Upper lobe of left lung (tissue), 6 donors: ENCODE measurements at regions not wholly inside any gene's neighbourhood (a gene's known extent, or its start where the extent isn't known, plus 50 kb on each side); places are given as distances from the start of the nearest gene placed in this dataset.
"Not testable (repeated sequence)": the region's sequence is repeated elsewhere in the genome, so short reads cannot be mapped to it uniquely, and the experiment has no call there.

ENCODE experiments used
- ATAC-seq, 2 donors: fragments of 200-7000 bp; cut with Tn5 transposase; one replicate each; pipeline ENCODE4 v1.9.1; 2022; ENCODE audit warnings: mild to moderate bottlenecking in 2 of 2, moderate library complexity in 2 of 2; ENCODE audit not compliant: low FRiP score in 2 of 2
- DNase-seq, 2 donors: peaks; one replicate each; pipeline ENCODE4 v3.0.0-alpha.2; 2019 to 2020
- H3K27ac ChIP-seq, 4 donors: fragments of 200-600 bp; sonication (generic); one replicate each; pipeline ENCODE4 v1.5.1; 2016 to 2019
- H3K27me3 ChIP-seq, 4 donors: fragments of 200-600 bp; sonication (generic); one replicate each; pipeline ENCODE4 v1.5.1; 2017 to 2019
- H3K36me3 ChIP-seq, 4 donors: fragments of 200-600 bp; sonication (generic); one replicate each; pipeline ENCODE4 v1.5.1; 2016 to 2019
- H3K4me1 ChIP-seq, 4 donors: fragments of 200-600 bp; sonication (generic); one replicate each; pipeline ENCODE4 v1.5.1; 2018 to 2019
- H3K4me3 ChIP-seq, 4 donors: fragments of 200-600 bp; sonication (generic); one replicate each; pipeline ENCODE4 v1.5.1; 2017 to 2019; ENCODE audit warnings: mild to moderate bottlenecking in 2 of 4, moderate library complexity in 1 of 4
- H3K9me3 ChIP-seq, 4 donors: fragments of 200-600 bp; sonication (generic); one replicate each; pipeline ENCODE4 v1.5.1; 2018 to 2019
- EP300 ChIP-seq, 4 donors: sonication (generic); formaldehyde crosslinking; IDR thresholded peaks; one replicate each; pipeline ENCODE4 v1.5.1; 2017; ENCODE audit warnings: antibody characterized with exemption in 4 of 4, control low read depth in 2 of 4
- POLR2A ChIP-seq, 4 donors: fragments of 450-650 bp; IDR thresholded peaks; one replicate each; pipeline ENCODE4 v1.5.1; 2016 to 2017; ENCODE audit warnings: antibody characterized with exemption in 4 of 4, mild to moderate bottlenecking in 2 of 4
- POLR2AphosphoS5 ChIP-seq, 2 donors: sonication (generic); formaldehyde crosslinking; IDR thresholded peaks; one replicate each; pipeline ENCODE4 v1.5.1; 2017; ENCODE audit warnings: antibody characterized with exemption in 2 of 2
- WGBS, 2 donors: methylation state at CpG; one replicate each; pipeline ENCODE4 v1.1.5; 2017 to 2018; 5-methylcytosine and 5-hydroxymethylcytosine counted together
- TF ChIP-seq, protein P1 (sequence below), 6 experiments: fragments of 450-650 bp in 4 of 6; fragments of 200-600 bp in 2 of 6; sonication (generic) in 2 of 6; IDR thresholded peaks; one replicate each; pipeline ENCODE4 v1.5.1; 2016 to 2019; ENCODE audit warnings: antibody characterized with exemption in 6 of 6
- donor health status: DM: no; HTN: no; CAD: no; lungs with moderate emphysema.
- donor health status: DM: no; HTN: yes; CAD: no; lungs with severe emphysema.

DNA sequence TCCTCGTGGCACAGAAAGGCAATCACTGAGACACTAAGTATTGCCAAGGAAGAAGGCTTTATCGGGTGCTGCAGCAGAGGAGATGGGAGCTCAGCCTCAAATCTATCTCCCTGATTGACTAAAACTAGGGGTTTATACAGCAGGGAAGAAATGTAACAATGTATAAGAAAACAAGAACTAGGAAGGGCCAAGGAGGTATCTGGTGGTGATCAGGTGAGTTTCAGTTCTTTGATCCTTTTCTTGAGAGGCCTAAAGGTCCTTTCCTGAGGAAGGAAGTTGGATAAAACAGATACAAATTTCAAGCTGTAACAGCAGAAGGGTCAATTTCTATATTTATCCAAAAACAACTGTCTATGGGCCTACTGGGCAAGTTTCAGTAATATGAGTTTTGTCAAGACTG is 212.4 kb downstream of the COPRS start:
- Histone ChIP-seq H3K27ac (no peak overlapping the region), H3K4me1 (no peaks in the 10 kb centered on the region), H3K4me3 (no peak overlapping the region), H3K27me3 (no peaks in the 10 kb centered on the region), H3K9me3 (peaks cover 0 to 14% (median 8%) of the 10 kb centered on the region in 4 donors), H3K36me3 (no peaks in the 10 kb centered on the region)
- TF ChIP-seq, protein P1, sequence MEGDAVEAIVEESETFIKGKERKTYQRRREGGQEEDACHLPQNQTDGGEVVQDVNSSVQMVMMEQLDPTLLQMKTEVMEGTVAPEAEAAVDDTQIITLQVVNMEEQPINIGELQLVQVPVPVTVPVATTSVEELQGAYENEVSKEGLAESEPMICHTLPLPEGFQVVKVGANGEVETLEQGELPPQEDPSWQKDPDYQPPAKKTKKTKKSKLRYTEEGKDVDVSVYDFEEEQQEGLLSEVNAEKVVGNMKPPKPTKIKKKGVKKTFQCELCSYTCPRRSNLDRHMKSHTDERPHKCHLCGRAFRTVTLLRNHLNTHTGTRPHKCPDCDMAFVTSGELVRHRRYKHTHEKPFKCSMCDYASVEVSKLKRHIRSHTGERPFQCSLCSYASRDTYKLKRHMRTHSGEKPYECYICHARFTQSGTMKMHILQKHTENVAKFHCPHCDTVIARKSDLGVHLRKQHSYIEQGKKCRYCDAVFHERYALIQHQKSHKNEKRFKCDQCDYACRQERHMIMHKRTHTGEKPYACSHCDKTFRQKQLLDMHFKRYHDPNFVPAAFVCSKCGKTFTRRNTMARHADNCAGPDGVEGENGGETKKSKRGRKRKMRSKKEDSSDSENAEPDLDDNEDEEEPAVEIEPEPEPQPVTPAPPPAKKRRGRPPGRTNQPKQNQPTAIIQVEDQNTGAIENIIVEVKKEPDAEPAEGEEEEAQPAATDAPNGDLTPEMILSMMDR (IDR thresholded peaks at IDR 0.05), result no peak
- ATAC-seq (no peak), DNase-seq (no peak)
- 89% methylated on average over 2 of the region's 2 CpGs for WGBS, 2 donors

DNA sequence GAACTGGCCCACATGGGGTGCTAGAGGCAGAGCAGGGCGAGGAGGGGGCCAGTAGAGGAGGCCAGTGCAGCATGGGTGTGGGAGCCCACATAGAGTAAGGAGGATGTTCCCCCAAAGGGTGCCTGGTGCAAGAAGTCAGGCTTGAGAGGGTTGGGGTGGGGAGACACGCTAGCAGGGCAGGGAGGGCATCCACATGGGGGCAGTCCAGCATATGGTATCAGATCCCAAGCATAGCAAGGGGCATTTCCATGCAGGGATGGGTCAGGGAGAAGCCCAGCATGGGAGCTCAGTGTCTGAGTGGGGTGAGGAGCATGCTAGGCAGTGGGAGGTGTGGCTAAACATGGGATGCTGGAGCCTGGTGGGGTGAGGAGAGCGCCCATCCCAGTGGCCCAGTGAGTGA is 213.7 kb downstream of the COPRS start:
- Histone ChIP-seq H3K36me3 (no peaks in the 10 kb centered on the region), H3K4me1 (no peaks in the 10 kb centered on the region), H3K9me3 (peaks cover 0 to 14% (median 8%) of the 10 kb centered on the region in 4 donors), H3K27me3 (no peaks in the 10 kb centered on the region), H3K27ac (no peak overlapping the region), H3K4me3 (no peak overlapping the region)
- no peak for DNase-seq
- ATAC-seq, result no peak
- 85 to 89% methylated on average over 3 of the region's 3 CpGs for WGBS, 2 donors
- TF ChIP-seq POLR2A (IDR thresholded peaks at IDR 0.05) (no peak), EP300 (IDR thresholded peaks at IDR 0.05) (no peak)

DNA sequence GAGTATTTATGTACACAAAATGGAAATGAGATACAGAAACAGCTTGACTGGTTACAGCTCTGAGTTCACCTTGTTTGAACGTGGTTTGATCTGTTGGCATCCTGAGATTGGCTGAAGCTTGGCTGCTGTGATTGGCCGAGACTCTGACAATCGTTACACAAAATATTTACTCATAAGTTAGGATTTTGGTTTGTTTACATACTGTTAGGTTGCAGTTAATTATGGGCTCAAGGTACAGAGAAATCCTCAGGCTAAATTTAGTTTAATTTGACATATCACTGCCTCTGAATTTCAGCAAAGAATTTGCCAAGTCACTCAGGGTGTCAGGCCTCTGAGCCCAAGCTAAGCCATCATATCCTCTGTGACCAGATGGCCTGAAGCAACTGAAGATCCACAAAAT is 227.3 kb downstream of the COPRS start:
- Histone ChIP-seq H3K36me3 (no peaks in the 10 kb centered on the region), H3K27ac (no peak overlapping the region), H3K4me3 (no peak overlapping the region), H3K27me3 (no peaks in the 10 kb centered on the region), H3K4me1 (no peaks in the 10 kb centered on the region), H3K9me3 (peaks cover 0 to 3% (median 0%) of the 10 kb centered on the region in 4 donors)
- TF ChIP-seq POLR2A (IDR thresholded peaks at IDR 0.05) (no peak), POLR2AphosphoS5 (IDR thresholded peaks at IDR 0.05) (no peak), EP300 (IDR thresholded peaks at IDR 0.05) (no peak)
- TF ChIP-seq, protein P1 (IDR thresholded peaks at IDR 0.05), result no peak
- 70 to 73% methylated on average over 3 of the region's 3 CpGs for WGBS, 2 donors
- ATAC-seq, result no peak
- no peak for DNase-seq

DNA sequence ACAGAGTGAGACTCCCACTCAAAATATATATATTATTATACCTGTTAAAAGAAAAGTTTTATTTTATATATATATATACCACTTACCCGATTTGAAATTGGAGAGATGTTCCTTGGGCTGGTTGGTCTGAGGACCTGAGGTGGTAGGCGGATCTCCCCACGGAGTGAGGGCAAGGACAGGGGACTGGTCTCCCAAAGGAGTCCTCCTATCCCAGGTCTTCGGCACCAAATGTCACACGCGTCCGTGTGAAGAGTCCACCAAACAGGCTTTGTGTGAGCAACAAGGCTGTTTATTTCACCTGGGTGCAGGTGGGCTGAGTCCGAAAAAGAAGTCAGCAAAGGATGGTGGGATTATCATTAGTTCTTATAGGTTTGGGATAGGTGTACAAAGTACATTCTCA is 228.2 kb downstream of the COPRS start:
- H3K27ac ChIP-seq, H3K36me3 ChIP-seq, H3K9me3 ChIP-seq, H3K4me1 ChIP-seq, H3K27me3 ChIP-seq, DNase-seq, ATAC-seq, H3K4me3 ChIP-seq: not testable (repeated sequence)
- WGBS, 2 donors, result 85 to 98% methylated on average over 8 of the region's 8 CpGs

DNA sequence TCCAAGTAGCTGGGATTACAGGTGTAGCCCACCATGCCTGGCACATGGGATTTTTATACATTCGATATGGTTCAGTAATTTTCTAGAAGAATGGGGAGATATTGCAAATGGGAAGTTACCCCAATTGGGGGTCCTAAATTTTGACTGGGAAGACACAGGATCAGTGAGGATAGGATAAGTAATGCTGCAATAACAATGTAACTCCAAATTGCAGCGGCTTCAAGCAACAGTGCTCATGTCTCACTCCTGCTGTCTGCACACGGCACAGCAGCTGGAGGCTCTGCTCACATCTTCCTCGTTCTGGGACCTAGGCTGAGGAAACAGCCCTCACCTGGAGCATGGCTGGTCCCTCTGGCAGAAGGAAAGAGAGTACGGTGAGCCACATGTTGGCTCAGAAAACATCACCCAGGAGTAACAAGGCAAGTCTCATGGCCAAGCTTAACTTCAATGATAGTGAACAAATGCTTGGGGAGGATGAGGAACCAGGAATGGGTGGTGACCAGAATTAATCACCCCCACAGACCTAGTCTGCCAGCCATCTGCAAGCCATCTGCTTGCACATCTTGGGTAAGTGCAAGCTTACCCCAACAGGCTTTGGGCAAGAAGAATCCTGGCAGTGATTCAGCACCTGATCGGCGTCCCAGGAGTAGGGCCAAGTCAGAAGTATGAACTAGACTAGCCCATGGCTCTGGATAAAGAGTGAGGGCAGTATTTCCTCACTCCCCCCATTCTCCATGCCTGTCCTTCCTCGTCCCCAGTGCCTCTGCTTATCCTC is 229.2 kb downstream of the COPRS start:
- Histone ChIP-seq H3K36me3 (no peaks in the 10 kb centered on the region), H3K27ac (no peak overlapping the region), H3K27me3 (no peaks in the 10 kb centered on the region), H3K4me1 (no peaks in the 10 kb centered on the region), H3K4me3 (no peak overlapping the region), H3K9me3 (peaks cover 0 to 15% (median 6%) of the 10 kb centered on the region in 4 donors)
- no peak for DNase-seq
- WGBS, 2 donors, result 83 to 90% methylated on average over 6 to 8 of the region's 8 CpGs
- TF ChIP-seq POLR2A (IDR thresholded peaks at IDR 0.05), result no peak
- TF ChIP-seq POLR2AphosphoS5 (IDR thresholded peaks at IDR 0.05), result peak in 1 of 2 donors; percentile 11
- TF ChIP-seq EP300 (IDR thresholded peaks at IDR 0.05), result no peak
- TF ChIP-seq, protein P1 (IDR thresholded peaks at IDR 0.05), result no peak
- ATAC-seq, result no peak

DNA sequence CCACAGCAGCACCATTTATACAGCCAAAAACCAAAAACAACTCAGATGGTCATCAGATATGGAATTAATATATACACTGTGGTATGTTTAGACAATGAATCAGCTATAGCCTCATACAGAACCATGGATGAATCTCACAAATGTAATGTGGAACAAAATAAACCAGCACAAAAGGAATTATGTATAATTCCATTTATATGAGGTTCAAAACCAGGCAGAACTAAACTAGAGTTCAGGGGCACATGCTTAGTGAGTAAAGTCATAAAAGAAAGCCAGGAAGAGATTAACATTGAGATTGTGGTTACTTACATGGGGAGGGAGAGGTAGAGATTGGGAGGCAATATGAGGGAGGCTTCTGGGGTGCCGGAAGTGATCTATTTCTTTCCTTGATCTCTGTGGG is 231.1 kb downstream of the COPRS start:
- 86 to 87% methylated on average over 1 of the region's 1 CpG for WGBS, 2 donors
- Histone ChIP-seq H3K4me1 (no peaks in the 10 kb centered on the region), H3K27me3 (no peaks in the 10 kb centered on the region), H3K27ac (no peak overlapping the region), H3K36me3 (no peaks in the 10 kb centered on the region), H3K9me3 (peaks cover 0 to 19% (median 11%) of the 10 kb centered on the region in 4 donors), H3K4me3 (no peak overlapping the region)
- no peak for DNase-seq
- no peak for ATAC-seq
- TF ChIP-seq POLR2A (IDR thresholded peaks at IDR 0.05) (no peak), EP300 (IDR thresholded peaks at IDR 0.05) (no peak), POLR2AphosphoS5 (IDR thresholded peaks at IDR 0.05) (no peak)
- TF ChIP-seq, protein P1 (IDR thresholded peaks at IDR 0.05), result no peak
